GF-D8 (cell line): ENCODE measurements at regions not wholly inside any gene's neighbourhood (a gene's known extent, or its start where the extent isn't known, plus 50 kb on each side); places are given as distances from the start of the nearest gene placed in this dataset.
"Not testable (repeated sequence)": the region's sequence is repeated elsewhere in the genome, so short reads cannot be mapped to it uniquely, and the experiment has no call there.

Source experiments
- DNase-seq: peaks from one replicate; lab custom pipeline; 2025; lab: John Stamatoyannopoulos, UW

DNA sequence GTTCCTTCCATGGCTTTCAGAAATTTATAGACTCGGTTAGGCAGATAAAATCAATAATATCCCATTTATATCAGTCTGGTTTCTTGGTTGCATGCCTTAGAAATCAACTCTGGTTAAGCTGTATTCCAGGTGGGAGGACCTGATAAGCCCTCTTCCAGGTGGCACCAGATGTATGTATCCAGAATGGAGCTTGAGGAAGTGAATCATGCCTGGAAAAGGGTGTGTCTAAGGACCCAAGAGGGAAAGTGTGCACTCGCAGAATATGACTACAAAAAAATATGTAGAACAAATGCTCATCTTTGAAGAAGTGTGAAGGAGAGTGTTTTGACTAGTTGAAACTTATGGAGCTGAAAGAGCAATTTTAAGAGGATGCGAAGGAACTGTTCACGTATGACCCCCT, 184.5 kb upstream of the IRF2BP2 start:
- not testable (repeated sequence) for DNase-seq

DNA sequence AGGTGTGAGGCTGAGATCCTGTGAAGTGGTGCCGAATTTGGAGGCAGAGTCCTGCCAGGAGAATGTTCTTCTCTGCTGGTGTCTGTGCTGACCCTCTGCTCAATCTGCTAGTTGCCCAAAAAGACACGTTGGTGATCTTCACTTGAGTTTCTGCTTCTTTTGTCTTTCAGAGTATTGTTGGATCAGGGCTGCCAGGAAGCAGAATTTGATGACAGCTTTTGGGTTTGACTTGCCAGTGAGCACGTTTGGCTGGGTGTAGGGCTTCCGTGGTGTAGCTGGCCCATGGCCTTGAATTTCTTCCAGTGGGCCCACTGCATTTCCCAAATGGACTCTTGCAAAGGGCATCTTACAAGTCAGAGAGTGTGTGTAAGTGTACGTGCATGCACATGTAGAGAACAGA, 183.9 kb upstream of the IRF2BP2 start:
- not testable (repeated sequence) for DNase-seq

GRCh38 chr1:234792221-234792864, 182.4 kb upstream of the IRF2BP2 start:
- DNase-seq: not testable (repeated sequence)

DNA sequence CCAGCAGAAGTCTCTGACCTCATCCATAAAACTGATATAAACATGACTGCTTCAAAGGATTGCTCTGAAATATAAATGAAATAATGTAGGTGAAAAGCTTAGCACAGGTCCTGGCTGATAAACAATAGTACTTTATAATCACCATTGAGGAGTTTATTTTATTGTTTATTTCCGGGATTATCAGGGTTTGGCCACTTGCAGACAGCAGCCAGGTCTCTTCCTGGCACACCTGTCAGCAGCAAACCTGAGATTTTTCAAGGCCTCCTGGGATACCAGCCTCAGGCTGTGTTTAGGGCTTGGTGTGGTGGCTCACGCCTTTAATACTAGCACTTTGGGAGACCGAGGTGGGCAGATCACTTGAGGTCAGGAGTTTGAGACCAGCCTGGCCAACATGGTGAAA, 181.6 kb upstream of the IRF2BP2 start:
- not testable (repeated sequence) for DNase-seq

DNA sequence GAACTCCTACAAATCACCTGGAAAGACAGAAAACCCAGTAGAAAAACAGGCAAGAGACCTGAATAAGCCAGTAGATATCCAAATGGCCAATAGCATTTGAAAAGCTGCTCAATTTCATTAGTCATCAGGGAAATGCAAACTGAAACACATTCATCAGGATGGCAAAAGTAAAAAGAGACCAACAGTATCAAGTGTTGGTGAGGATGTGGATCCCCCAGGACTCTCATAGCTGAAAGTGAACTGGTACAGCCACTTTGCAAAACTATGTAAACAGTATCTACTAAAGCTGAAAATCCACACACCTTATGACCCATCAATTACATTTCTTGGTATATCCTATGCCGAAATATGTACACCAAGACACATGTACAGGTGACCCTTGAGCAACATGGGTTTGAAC, 180.4 kb upstream of the IRF2BP2 start:
- DNase-seq: not testable (repeated sequence)

DNA sequence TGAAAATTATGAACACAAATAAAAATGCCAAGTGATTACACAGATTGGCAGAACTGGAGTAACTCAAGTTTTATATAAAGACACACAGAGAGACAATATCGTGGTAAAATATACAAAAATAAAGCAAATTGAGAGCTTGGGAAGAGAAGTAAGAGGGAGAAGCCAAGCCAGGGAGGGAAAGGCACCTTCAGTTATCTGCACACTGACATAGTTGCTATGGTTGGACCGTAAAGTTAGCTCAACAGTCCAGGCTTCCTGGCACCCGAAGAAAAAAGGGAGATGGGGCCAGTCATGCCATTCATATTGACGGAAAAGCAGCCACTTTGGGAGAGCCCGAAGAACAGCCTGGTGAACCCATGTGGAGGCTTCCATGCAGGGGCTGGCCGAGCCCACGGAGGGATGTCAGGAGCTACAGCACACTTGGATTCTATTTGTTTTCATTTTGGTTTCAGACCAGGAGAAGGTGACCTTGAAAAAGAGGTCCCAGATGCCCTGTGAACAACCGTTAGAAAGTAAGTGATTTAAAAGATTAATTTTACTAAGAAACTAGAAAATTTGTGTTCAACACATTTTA, 177.1 kb upstream of the IRF2BP2 start:
- DNase-seq: not testable (repeated sequence)

GRCh38 chr1:234785922-234786321, 175.9 kb upstream of the IRF2BP2 start:
- DNase-seq: not testable (repeated sequence)

- DNase-seq: not testable (repeated sequence)
These were observed 175.5 kb upstream of the IRF2BP2 start for GRCh38 chr1:234785471-234785919.

DNA sequence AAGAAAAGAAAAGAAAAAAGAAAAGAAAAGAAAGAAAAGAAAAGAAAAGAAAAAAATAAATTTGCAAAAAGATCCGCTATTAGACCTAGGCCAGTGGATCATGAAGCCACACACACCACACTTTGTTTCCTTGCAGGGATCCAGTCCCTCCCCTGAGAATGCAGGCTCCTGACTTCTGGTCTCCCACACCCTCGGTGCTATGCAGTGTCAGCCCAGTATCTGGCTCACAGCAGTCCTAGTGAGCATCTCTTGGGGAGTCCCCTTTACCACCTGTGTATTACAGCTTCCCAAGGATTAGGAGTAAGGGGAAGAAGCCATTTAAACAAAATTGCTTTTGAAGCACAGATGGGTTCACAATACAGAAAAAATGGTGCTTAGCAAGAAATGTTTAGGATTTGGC, 174.1 kb upstream of the IRF2BP2 start:
- DNase-seq: not testable (repeated sequence)

GRCh38 chr1:234782791-234783190, 172.8 kb upstream of the IRF2BP2 start:
- DNase-seq: no peak

GRCh38 chr1:234782105-234782751, 172.2 kb upstream of the IRF2BP2 start:
- DNase-seq: no peak

DNA sequence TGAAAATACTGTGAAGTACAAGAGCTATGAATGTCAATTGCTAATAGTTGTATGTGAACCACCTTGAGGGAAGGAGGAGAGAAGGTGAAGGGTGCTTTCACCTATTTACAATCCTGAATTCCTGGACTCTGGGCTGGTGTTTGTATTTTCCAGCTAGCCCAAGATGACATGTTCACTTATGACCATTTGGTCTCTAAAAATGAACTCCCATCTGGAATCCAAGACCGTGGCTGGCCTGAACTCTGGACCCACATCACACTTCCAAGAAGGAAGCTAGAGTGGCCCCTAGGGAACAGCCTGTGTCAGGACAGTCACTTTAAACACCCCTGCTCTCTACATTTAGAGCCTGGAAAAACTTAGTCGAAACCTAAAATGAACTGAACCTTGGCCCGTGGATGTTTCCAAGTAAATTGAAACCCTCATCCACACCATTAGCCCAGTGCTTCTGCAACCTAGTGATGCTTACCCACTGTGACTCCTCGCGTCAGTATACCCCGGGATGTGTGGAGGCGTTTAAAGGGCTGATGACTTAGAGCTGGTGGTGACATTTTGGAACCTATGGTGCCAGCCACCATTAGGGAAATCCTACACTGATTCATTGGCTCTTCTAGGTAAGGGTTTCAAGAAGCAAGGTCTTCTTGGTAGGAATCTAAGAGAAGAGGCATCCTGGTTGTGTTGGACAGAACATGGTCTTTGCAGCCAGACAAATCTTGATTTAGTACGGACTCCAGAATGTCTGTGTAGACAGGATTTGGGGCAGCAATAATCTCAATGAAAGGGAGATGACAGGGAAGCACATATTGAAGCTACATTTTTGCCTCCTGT, 171.5 kb upstream of the IRF2BP2 start:
- DNase-seq: no peak

GRCh38 chr1:234780531-234781162, 170.7 kb upstream of the IRF2BP2 start:
- no peak for DNase-seq

GRCh38 chr1:234780112-234780511, 170.1 kb upstream of the IRF2BP2 start:
- no peak for DNase-seq

GRCh38 chr1:234779600-234779999, 169.6 kb upstream of the IRF2BP2 start:
- not testable (repeated sequence) for DNase-seq

GRCh38 chr1:234779160-234779538, 169.2 kb upstream of the IRF2BP2 start:
- DNase-seq: no peak

- DNase-seq: peak; percentile 99
These were observed 168.5 kb upstream of the IRF2BP2 start for GRCh38 chr1:234778221-234779159.

- no peak for DNase-seq
These were observed 167.9 kb upstream of the IRF2BP2 start for GRCh38 chr1:234777856-234778220.

DNA sequence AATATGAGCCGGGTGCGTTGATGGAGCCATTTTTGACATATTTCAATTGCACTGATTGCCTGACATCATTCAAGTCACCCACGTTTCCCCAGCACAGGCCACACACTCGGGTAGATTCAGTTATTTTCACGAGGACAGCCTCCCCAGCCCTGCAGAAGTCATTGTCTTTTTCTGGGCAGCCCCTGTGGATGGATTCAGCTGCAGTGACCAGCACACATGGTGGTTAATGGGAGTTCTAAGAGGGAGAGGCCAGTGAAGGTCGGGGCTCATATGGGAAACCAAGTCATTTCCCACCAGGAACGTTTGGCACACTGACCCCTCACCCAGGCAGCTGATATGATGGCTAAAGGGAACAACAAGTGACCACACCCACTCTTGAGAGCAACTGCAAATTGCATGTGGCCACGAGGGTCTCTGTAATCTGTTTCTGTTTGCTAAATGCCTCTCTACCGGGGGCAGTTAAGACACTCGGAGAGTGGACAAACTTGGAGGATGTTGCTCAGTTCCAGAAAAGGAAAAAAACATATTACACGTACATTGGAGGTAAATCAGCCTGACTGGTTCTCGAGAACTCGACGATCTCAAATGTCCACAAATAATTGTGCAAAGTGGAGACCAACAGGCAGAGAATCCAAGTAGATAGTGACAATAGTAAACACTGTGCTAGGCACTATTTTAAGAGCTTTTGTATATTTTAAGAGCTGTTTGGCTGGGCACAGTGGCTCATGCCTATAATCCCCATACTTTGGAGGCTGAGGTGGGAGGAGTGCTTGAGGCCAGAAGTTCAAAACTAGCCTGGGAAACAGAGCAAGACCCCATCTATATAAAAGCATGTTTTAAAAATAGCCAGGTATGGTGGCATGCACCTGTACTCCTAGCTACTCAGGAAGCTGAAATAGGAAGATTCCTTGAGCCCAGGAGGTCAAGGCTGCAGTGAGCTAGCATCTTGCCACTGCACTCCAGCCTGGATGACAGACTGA, 167.2 kb upstream of the IRF2BP2 start:
- DNase-seq: no peak
